ENCODE measurements at regions not wholly inside any gene's neighbourhood (a gene's known extent, or its start where the extent isn't known, plus 50 kb on each side); places are given as distances from the start of the nearest gene placed in this dataset.

DNA sequence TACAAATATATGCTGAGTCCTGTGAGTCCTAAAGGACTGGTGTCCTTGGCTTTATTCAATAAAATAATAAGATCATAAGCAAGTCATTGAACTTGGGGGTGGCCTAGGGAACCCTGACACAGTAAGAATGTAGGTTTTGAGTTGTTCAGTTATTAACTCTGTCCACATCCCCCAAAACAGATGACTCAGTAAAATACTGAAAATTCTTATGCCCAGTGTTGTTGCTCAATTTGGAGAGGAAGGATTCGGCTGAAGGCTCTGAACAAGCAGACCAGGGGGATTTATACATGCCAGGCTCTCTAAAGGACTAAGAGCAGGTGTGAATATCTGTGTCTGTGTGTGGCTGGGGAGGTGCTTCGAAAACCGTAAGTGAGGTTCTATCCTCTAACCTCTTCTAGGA is 173.7 kb downstream of the RMI1 start:
- TF ChIP-seq, protein P1, sequence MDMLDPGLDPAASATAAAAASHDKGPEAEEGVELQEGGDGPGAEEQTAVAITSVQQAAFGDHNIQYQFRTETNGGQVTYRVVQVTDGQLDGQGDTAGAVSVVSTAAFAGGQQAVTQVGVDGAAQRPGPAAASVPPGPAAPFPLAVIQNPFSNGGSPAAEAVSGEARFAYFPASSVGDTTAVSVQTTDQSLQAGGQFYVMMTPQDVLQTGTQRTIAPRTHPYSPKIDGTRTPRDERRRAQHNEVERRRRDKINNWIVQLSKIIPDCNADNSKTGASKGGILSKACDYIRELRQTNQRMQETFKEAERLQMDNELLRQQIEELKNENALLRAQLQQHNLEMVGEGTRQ (IDR thresholded peaks at IDR 0.05; ENCODE audit: low read depth, low read length) = no peak
- TF ChIP-seq, protein P2, sequence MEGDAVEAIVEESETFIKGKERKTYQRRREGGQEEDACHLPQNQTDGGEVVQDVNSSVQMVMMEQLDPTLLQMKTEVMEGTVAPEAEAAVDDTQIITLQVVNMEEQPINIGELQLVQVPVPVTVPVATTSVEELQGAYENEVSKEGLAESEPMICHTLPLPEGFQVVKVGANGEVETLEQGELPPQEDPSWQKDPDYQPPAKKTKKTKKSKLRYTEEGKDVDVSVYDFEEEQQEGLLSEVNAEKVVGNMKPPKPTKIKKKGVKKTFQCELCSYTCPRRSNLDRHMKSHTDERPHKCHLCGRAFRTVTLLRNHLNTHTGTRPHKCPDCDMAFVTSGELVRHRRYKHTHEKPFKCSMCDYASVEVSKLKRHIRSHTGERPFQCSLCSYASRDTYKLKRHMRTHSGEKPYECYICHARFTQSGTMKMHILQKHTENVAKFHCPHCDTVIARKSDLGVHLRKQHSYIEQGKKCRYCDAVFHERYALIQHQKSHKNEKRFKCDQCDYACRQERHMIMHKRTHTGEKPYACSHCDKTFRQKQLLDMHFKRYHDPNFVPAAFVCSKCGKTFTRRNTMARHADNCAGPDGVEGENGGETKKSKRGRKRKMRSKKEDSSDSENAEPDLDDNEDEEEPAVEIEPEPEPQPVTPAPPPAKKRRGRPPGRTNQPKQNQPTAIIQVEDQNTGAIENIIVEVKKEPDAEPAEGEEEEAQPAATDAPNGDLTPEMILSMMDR (conservative IDR thresholded peaks at IDR 0.05; ENCODE audit: low read depth, low read length) = no peak
- TF ChIP-seq POLR2A (IDR thresholded peaks at IDR 0.05; ENCODE audit: low read depth, low read length) (no peak), CHD1 (IDR thresholded peaks at IDR 0.05; ENCODE audit: low read depth, low read length) (no peak), MAFK (IDR thresholded peaks at IDR 0.05; ENCODE audit: low read depth, low read length) (peak; percentile 83)
